ENCODE measurements at regions not wholly inside any gene's neighbourhood (a gene's known extent, or its start where the extent isn't known, plus 50 kb on each side); places are given as distances from the start of the nearest gene placed in this dataset.
"Not testable (repeated sequence)": the region's sequence is repeated elsewhere in the genome, so short reads cannot be mapped to it uniquely, and the experiment has no call there.

- DNase-seq (no peak), ATAC-seq (no peak)
- intact Hi-C loops (cut with DNase I, micrococcal nuclease): no loop called here
Measured at GRCh38 chr3:110518031-110518430, 553.6 kb upstream of the NECTIN3 start.

GRCh38 chr3:110519071-110519470 lies 552.5 kb upstream of the NECTIN3 start:
- ATAC-seq (no peak), DNase-seq (no peak)
- intact Hi-C loops (cut with DNase I, micrococcal nuclease): no loop called here

GRCh38 chr3:110521019-110521418 lies 550.6 kb upstream of the NECTIN3 start:
- ATAC-seq: no peak
- no peak for DNase-seq
- intact Hi-C loops (cut with DNase I, micrococcal nuclease): no loop called here

- DNase-seq; intact Hi-C loops (cut with DNase I, micrococcal nuclease); ATAC-seq: not testable (repeated sequence)
Measured at GRCh38 chr3:110525558-110526064, 546.0 kb upstream of the NECTIN3 start.

- intact Hi-C loops (cut with DNase I, micrococcal nuclease): no loop called here
- no peak for ATAC-seq
- DNase-seq: no peak
Measured at GRCh38 chr3:110526777-110527727, 544.6 kb upstream of the NECTIN3 start.

- intact Hi-C loops (cut with DNase I, micrococcal nuclease): no loop called here
- DNase-seq (no peak), ATAC-seq (no peak)
Measured at GRCh38 chr3:110528305-110529121, 543.1 kb upstream of the NECTIN3 start.

- intact Hi-C loops (cut with DNase I, micrococcal nuclease): no loop called here
- DNase-seq (no peak), ATAC-seq (no peak)
Measured at GRCh38 chr3:110530902-110531301, 540.7 kb upstream of the NECTIN3 start.

- no peak for DNase-seq
- intact Hi-C loops (cut with DNase I, micrococcal nuclease): no loop called here
- no peak for ATAC-seq
Measured at GRCh38 chr3:110533089-110533488, 538.5 kb upstream of the NECTIN3 start.

GRCh38 chr3:110542552-110543150 lies 529.0 kb upstream of the NECTIN3 start:
- DNase-seq (no peak), ATAC-seq (no peak)

GRCh38 chr3:110544730-110545129 lies 526.9 kb upstream of the NECTIN3 start:
- intact Hi-C loops (cut with DNase I, micrococcal nuclease): no loop called here
- ATAC-seq: no peak
- no peak for DNase-seq

More at GRCh38 chr3:110542552-110543150, 529.0 kb upstream of the NECTIN3 start:
- intact Hi-C loops (cut with DNase I, micrococcal nuclease): no loop called here

GRCh38 chr3:110550511-110550910 lies 521.1 kb upstream of the NECTIN3 start:
- DNase-seq (no peak), ATAC-seq (no peak)
- intact Hi-C loops (cut with DNase I, micrococcal nuclease): no loop called here

GRCh38 chr3:110562621-110563020 lies 509.0 kb upstream of the NECTIN3 start:
- DNase-seq: no peak
- intact Hi-C loops (cut with DNase I, micrococcal nuclease): no loop called here
- no peak for ATAC-seq

- DNase-seq: no peak
- intact Hi-C loops (cut with DNase I, micrococcal nuclease): no loop called here
- ATAC-seq: no peak
Measured at GRCh38 chr3:110564674-110565073, 506.9 kb upstream of the NECTIN3 start.

- DNase-seq (no peak), ATAC-seq (no peak)
- intact Hi-C loops (cut with DNase I, micrococcal nuclease): no loop called here
Measured at GRCh38 chr3:110567029-110567428, 504.6 kb upstream of the NECTIN3 start.

- intact Hi-C loops (cut with DNase I, micrococcal nuclease): no loop called here
- DNase-seq: no peak
- peak; percentile 70 for ATAC-seq
Measured at GRCh38 chr3:110568246-110568645, 503.4 kb upstream of the NECTIN3 start.

GRCh38 chr3:110569073-110569472 lies 502.5 kb upstream of the NECTIN3 start:
- ATAC-seq (no peak), DNase-seq (no peak)
- intact Hi-C loops (cut with DNase I, micrococcal nuclease): no loop called here

- DNase-seq (no peak), ATAC-seq (no peak)
- intact Hi-C loops (cut with DNase I, micrococcal nuclease): no loop called here
Measured at GRCh38 chr3:110575702-110576101, 495.9 kb upstream of the NECTIN3 start.

- DNase-seq: no peak
- ATAC-seq: no peak
Measured at GRCh38 chr3:110576960-110577359, 494.7 kb upstream of the NECTIN3 start.

GRCh38 chr3:110577854-110578253 lies 493.8 kb upstream of the NECTIN3 start:
- DNase-seq (no peak), ATAC-seq (no peak)
- intact Hi-C loops (cut with DNase I, micrococcal nuclease): no loop called here

More at GRCh38 chr3:110576960-110577359, 494.7 kb upstream of the NECTIN3 start:
- intact Hi-C loops (cut with DNase I, micrococcal nuclease): no loop called here
